GM18861 (cell line): ENCODE measurements at regions not wholly inside any gene's neighbourhood (a gene's known extent, or its start where the extent isn't known, plus 50 kb on each side); places are given as distances from the start of the nearest gene placed in this dataset.
"Not testable (repeated sequence)": the region's sequence is repeated elsewhere in the genome, so short reads cannot be mapped to it uniquely, and the experiment has no call there.

Experiments used
- ATAC-seq: cut with Tn5 transposase; IDR thresholded peaks from one replicate; pipeline ENCODE4 v1.9.1; 2021; ENCODE audit not compliant: unreplicated experiment

DNA sequence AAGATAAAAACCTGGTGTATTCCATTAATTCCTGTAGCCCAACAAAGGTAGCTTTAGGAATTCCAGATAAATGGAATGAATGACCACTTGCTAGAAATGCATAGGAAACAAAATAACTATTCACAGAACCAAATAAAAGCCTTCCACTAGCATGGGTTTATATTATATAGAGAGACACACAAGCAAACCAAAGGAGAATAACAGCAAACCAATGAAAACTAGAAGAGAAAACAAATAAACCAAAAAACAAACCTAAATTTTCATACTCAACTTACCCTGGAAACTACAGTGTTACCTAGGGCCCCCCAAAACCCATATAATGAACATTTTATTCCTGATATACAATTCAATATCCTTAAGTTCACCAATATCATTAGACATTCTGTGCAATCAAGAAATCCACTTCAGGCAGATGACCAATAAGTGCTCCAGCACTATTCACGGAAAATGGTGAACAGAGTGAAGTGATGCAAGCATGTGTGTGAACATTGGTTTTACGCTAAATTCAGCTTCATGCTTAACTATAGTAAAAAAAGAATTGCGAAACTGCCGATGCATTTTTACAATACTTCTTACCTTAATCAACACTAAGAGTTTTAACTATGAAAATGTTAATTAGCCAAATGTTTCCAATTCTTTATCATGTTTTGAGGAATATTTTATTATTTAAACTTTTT, 1108.4 kb upstream of the TMEM132C start:
- no peak for ATAC-seq

DNA sequence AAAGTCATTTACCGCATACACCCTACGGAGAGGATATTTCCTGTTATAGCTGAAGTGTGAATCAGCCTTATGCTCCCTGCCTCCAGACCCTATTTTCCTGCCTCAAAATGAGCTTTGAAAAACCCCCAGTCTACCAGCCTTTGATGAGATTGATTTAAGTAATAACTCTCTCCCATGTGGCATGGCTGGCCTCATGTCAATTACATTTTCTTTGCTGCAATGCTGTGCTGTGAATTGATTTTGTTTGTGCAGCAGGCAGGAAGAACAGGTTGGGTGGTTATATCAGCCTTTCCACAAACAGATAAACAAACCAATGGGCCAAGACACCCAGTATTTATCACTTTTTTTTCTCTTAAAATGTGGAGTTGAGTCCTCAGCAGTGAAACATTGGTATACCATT, 1105.5 kb upstream of the TMEM132C start:
- ATAC-seq: no peak

DNA sequence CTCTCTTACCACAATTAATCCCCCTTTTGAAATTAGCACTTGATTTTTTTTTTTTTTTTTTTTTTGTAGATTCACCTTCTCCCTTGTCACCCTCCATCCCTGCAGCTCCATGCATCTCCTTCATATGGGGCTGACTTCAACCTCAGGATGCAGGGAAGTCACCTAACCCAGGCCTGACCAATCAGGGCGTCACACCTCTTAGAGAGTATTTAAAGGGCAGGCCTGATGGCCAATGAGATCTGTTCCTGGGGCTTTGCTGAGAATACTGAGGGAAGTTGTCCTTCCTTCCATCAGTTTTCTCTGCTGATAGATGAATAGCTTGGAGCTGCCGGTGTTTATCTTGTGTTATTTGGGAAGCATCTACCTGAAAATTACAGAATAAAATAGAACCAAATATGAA, 1104.7 kb upstream of the TMEM132C start:
- ATAC-seq: no peak

DNA sequence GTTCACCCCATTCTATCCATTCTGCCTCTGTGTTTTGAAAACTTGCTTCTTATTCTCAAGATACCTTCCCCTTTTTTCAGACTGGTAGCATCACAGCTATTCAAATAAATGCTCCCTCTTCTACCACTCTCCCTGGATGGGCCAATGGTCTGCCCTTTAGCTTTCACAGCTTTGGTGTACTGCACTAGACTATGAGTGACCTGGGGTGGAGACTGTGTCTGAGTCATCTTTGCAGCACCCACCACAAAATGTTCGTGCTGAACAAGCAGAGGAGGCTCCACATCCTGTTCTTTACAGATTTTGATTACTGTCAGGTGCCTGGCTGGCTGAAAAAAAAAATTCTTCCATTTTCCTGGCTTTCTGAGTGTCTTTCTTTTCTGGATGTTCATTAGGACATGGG, 1104.1 kb upstream of the TMEM132C start:
- ATAC-seq: peak; percentile 83

DNA sequence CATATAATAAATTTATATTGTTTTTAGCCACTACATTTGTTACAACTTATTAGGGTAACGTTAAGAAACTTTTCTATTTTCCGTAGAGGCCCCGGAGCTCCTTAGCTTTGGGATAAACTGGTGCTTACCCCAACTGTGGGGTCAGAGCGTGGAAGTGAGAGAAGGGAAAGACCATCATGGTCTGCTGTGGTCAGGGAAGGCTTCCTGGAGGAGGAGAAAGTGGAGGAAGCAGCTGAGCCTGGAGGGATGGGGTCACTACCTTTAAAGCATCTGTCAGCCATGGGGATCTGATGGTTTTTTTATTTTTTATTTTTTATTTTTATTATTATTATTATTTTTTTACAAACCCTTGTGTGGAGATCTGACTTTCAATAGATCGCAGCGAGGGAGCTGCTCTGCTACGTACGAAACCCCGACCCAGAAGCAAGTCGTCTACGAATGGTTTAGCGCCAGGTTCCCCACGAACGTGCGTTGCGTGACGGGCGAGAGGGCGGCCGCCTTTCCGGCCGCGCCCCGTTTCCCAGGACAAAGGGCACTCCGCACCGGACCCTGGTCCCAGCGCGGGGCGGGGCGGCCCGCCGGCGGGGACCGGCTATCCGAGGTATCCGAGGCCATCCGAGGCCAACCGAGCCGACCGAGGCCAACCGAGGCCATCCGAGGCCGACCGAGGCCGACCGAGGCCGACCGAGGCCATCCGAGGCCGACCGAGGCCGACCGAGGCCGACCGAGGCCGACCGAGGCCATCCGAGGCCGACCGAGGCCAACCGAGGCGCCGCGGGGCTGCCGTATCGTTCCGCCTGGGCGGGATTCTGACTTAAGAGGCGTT, 1101.2 kb upstream of the TMEM132C start:
- peak; percentile 56 for ATAC-seq

DNA sequence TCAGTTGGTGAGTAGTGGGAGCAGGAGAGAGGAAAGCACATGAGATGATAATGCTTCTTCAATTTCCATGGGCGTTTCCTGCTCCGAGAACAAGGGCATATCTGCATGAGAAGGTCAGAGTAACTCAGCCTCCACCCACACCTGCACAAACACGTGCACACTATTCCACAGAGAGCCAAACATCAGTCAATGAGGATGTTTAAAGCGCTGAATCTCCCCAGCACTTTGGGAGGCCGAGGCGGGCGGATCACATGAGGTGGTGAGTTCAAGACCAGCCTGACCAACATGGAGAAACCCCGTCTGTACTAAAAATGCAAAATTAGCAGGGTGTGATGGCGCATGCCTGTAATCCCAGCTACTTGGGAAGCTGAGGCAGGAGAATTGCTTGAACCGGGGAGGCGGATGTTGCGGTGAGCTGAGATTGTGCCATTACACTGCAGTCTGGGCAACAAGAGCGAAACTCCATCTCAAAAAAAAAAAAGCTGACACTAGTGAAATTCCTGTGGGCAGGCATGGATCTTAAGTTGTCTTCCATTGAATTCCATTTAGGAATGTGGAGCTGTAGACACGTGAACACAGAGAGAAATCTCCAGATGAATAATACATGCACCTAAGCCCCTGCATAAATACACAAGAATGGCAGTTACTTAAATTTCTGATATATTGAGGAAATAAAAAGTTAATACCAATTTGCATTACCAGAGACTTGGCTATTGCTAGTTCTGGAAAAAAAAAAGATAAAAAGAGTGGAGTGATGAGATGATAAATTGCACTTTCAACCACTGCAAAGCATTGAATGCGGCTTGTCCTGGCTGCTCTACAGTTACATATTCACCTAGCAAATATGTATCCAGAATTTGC, 1097.4 kb upstream of the TMEM132C start:
- ATAC-seq: no peak

DNA sequence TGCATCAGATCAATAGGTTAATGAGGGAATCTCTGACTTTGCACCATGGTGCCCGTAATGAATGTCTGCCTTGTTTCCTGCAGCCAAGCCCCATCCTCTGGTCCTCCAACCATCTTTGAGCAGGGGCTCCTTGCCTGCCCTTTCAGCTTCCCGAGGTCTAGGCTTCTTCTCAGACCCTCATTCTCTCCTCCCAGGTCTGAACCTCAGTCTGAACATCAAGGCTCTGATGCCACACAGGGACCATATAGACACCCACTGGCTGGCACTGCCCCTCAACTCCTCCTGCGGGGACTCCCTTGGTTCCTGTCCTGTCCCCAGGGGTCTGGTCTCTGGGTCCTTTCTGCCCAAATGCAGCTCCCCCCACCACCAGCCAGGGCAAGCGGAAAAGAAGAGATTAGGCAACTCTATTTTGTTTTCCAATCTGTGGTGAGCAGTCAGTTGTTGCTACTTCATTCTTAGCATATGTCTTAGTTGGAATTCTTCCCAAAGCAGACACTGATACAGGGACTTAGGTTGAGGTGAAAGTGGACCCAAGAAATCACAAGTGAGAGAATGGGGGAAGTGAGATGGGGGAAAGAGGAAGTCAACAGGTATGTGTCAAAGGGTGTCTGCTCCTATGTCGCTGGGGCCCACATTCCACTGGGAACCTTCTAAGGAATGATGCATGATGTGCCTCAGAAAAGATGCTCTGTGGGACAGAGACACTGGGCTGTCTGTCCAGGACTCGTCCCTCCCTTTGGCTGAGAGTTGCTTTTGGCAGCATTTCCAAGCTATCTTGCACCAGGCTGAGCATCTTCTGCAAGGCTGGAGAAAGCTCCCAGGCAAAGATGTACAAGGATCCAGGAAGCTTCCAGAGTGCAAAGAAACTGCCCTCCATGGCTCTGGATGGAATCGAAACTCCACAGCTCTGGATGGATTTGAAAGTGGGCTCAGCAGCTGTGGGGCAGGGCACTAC, 1096.5 kb upstream of the TMEM132C start:
- ATAC-seq: no peak

DNA sequence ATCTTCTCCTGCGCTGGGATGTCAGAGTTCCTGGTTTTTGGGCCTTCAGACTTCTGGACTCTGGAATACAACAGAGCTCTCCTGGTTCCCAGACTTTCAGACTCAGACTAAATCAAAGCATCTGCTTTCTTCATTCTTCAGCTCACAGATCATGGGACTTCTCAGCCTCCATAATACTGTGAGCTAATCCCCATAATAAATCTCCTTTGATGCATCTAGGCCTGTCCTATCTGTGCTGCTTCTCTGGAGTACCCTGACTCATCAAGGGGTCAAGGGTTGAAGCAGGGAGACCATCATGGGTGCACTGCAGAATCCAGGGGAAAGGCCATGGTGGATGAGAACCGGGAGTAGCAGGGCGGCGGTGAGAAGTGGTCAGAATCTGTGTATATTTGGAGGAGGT, 1094.1 kb upstream of the TMEM132C start:
- ATAC-seq: no peak

DNA sequence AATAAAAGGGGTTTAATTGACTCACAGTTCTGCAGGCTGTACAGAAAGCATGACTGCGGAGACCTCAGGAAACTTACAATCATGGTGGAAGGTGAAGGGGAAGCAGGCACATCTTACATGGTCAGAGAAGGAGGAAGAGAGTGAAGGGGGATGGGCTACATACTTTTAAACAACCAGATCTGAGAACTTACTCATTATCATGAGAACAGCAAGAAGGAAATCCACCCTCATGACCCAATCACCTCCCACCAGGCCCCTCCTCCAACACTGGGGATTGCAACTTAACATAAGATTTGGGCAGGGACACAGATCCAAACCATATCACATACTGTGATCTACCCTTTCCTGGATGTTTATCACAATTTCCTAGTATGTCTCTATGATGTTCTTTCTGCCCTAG, 1093.0 kb upstream of the TMEM132C start:
- ATAC-seq: not testable (repeated sequence)

DNA sequence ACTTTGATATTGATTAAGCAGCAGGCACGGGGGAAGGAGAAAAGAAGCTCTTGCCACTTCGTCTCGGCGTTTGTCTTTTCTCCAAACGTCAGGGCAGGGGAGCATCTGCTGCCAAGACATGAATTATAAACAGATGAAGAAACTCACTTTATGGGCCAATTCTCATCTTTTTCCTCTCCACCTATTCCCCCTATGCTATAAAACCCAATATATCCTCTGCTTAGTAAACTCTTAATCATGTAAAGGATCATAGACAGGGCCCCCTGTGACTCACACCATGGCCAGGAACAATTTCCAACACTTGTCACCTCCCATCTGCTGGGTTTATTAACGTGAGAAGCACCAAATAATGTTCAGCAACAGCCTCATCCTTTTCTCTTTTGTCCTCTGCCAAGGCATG, 1092.1 kb upstream of the TMEM132C start:
- no peak for ATAC-seq

DNA sequence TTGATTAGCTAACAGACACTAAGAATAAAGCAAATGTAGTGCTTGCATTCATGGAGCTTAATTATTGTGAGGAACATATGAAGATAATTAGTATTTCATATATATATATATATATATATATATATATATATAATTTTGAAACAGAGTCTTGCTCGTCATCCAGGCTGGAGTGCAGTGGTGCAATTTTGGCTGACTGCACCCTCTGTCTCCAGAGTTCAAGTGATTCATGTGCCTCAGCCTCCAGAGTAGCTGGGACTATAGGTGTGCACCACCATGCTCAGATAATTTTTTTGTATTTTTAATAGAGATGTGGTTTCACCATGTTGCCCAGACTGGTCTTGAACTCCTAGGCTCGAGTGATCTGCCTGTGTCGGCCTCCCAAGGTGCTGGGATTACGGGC, 1091.6 kb upstream of the TMEM132C start:
- ATAC-seq: no peak

DNA sequence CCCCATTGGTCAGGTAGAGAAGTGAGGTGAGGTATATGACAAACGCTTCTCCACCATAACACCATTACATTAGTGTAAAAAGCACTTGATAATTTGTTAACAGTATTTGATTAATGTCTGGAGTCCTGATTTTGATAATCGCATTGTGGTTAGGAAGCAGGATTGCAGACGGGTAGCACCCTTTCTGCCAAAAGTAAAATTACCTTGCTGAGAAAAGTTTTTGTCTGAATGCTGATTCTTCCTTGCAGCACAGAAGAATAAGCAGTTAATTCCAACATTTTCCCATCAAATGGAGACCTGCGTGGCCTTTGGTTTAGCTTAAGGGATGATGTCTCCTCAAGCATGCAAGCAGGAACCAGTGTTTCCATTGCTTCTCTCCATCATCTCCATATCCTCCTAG, 1090.2 kb upstream of the TMEM132C start:
- no peak for ATAC-seq

DNA sequence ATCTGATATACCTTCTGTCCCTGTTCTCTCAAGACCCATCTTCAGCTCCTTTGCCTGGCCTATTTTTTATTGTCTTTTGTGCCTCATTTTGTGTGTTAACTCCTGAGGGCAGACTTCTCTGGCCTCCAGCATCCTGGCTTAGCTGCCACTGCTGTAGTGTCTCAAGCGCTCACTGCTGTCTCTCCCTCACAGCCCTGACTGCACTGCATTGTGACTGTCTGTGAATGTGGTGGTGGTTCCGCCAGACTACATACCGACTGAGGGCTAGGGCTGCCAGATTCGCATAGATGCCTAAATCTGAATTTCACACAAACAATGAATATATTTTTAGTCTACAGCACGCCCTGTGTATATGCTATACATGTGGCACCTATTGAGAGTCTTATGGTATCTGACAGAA, 1088.9 kb upstream of the TMEM132C start:
- ATAC-seq: no peak

DNA sequence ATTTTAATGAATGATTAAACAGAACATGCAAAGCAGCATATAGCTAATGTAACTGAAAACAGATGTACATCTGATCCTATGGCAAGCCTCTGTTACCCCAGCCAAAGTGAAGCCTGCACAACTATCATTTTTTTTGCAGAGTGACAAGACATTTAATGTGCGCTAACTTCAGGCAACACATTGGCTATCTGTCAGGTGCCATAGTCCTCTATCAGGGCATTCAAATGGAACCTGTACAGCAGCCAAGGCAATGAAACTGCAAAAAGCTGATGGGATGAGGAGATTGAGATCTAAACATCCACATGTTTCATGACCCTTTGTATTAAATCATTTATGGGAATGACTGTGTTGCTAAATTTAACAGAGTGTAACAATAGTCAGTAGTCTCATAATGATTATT, 1088.5 kb upstream of the TMEM132C start:
- ATAC-seq: no peak

DNA sequence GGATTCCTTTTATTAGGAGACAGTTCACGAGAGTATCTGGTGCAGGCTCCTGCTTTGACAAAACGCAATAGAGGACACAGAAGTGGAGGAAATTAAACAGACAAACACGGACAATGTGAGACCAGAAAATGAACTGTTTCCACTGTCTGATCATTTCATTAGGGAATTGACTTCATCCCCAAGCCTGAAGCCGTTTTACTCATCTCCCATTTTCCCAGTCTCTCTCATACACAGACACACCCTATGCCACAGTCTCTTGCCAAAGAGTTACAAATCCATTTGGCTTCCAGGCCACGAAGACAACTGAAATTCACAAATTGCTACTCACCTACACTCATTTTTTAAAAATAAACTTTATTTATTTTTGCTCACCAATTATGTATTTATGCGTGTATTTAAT, 1087.8 kb upstream of the TMEM132C start:
- no peak for ATAC-seq

DNA sequence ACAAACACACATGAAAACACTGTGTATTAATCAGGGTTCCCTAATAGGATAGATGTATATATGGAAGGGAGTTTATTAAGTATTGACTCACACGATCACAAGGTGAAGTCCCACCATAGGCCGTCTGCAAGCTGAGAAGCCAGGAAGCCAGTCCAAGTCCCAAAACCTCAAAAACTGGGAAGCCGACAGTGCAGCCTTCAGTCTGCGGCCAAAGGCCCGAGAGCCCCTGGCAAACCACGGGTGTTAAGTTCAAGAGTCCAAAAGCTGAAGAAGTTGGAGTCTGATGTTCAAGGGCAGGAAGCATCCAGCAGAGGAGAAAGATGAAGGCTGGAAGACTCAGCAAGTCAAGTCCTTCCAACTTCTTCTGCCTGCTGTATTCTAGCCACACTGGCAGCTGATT, 1085.0 kb upstream of the TMEM132C start:
- ATAC-seq: no peak

DNA sequence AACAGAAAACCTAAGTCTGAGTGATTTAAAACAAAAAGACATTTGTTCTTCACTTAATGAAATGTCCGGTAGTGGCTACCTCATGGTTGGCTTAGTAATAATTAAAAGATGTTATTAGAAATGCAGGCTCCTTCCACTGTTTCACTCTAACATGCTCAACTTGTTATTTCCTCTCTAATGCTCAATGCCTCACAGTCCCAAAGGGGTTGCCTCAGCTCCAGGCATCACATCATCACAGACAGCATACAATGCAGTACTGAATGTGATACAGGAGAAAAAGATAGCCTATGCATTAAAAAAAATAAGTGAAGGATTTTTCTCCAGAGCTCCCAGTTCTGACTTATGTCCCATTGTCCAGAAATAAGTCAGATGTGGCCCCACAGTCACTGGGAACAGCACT, 1077.0 kb upstream of the TMEM132C start:
- ATAC-seq: no peak

DNA sequence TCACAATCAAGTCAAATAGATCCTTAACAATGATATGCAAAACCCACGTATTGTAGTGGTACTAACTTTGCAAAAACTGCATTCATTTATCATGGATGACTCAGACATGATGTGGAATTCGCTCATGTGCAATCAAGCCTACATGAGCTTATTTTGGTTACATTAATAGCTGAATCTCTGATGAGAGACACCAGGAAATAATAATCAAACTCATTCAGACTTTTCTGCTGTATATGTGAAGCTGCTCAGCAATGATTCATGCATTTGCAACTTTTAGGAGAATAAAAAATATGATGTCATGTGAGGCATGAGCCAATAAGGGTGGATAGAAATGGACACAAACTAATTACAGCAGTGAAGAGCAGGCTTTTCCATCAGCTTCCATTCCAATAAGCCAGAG, 1075.8 kb upstream of the TMEM132C start:
- ATAC-seq: no peak

DNA sequence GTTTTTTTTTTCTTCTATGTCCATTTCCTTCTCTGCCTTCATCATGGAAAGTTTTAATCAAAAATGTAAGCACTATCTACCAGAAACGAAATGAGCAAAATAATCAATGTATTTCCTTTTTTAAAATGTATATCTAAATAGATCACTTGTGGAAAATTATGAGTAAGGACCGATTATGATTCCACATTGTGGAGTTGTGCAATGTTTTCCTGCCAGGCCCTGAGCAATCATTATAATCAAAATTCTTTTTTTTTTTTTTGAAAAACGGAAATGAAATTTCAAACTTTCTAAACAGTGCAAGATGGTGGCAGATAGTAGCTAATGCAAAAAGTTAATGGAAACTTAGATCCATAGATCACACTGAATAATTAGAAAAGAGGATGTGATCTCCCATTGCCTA, 1074.6 kb upstream of the TMEM132C start:
- ATAC-seq: no peak

DNA sequence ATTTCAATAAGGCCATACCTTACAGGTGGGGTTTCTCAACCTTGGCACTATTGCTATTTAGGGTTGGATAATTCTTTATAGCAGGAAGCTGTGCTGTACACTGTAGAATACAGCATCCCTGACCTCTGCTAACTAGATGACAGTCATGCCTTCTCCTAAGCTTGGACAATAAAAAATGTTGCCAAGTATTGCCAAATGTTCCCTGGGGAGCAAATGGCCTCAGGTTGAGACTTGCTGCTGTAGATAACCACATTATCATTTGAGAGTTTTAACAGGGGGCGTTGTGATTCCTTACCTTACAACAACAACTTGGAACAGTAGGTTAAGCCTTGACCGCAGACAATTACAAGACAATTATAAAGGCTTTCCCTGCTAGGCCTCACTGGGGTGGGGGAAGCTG, 1073.6 kb upstream of the TMEM132C start:
- no peak for ATAC-seq

DNA sequence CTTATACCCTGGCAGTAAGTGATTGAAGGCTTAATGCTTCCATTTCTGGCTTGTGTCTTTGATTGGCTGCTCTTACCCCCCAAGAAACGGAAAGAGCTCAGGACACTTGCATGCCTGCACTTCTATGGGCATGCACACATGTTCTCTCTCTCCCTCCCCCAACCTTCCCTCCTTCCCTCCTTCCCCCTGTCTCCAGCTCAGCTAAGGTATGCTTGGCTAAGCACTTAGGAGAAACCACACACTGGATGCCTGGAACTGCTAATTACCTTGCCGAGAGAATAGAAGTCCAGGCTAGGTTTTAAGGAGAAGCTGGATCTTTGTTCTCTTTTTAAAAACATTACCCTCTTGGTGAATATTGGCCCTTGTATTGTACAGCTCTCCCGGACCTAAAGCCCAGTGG, 1072.8 kb upstream of the TMEM132C start:
- no peak for ATAC-seq
